Adrenal gland (tissue), 5 donors: ENCODE measurements at regions not wholly inside any gene's neighbourhood (a gene's known extent, or its start where the extent isn't known, plus 50 kb on each side); places are given as distances from the start of the nearest gene placed in this dataset.

ENCODE experiments used
- POLR2A ChIP-seq, 2 donors: fragments of 450-650 bp; IDR thresholded peaks; one replicate each; pipeline ENCODE4 v1.6.1; 2017; ENCODE audit warnings: antibody characterized with exemption in 2 of 2, mild to moderate bottlenecking in 2 of 2, moderate library complexity in 1 of 2
- TF ChIP-seq, protein P1 (sequence below), 6 experiments: fragments of 450-650 bp in 4 of 6; fragments of 200-600 bp in 2 of 6; sonication (generic) in 1 of 6; IDR thresholded peaks; 1 replicate in 5 of 6; 2 replicates in 1 of 6; pipeline versions ENCODE4 v1.5.1 to v1.8.0; 2016 to 2021; ENCODE audit warnings: antibody characterized with exemption in 6 of 6, mild to moderate bottlenecking in 2 of 6, moderate library complexity in 1 of 6
- donor health status: DM: no; HTN: no; CAD: no.

DNA sequence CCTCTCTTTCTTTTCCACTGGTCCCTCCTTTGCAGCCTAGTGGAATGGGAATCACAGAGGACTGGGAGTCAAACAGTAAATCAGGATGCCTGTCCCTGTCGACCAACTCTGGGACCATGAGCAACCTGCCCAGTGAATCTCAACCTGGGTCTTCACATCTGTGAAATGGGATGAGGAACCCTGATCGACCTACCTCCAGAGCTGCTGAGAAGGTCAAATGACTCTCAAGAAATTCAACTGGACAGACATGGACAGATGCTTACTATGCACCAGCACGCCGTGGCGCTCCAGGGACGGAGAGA lies 73.3 kb upstream of the TAF1B start:
- TF ChIP-seq, protein P1, sequence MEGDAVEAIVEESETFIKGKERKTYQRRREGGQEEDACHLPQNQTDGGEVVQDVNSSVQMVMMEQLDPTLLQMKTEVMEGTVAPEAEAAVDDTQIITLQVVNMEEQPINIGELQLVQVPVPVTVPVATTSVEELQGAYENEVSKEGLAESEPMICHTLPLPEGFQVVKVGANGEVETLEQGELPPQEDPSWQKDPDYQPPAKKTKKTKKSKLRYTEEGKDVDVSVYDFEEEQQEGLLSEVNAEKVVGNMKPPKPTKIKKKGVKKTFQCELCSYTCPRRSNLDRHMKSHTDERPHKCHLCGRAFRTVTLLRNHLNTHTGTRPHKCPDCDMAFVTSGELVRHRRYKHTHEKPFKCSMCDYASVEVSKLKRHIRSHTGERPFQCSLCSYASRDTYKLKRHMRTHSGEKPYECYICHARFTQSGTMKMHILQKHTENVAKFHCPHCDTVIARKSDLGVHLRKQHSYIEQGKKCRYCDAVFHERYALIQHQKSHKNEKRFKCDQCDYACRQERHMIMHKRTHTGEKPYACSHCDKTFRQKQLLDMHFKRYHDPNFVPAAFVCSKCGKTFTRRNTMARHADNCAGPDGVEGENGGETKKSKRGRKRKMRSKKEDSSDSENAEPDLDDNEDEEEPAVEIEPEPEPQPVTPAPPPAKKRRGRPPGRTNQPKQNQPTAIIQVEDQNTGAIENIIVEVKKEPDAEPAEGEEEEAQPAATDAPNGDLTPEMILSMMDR (IDR thresholded peaks at IDR 0.05), result no peak
- TF ChIP-seq POLR2A (IDR thresholded peaks at IDR 0.05), result no peak
